MM.1S (cell line): ENCODE measurements at regions not wholly inside any gene's neighbourhood (a gene's known extent, or its start where the extent isn't known, plus 50 kb on each side); places are given as distances from the start of the nearest gene placed in this dataset.

ENCODE experiments used
- DNase-seq: peaks from one replicate; pipeline ENCODE4 v3.0.0-alpha.2; 2015
- H2AFZ ChIP-seq: fragments of 300-600 bp; sonication (generic); 2 replicates; pipeline ENCODE4 v1.6.0; 2016; ENCODE audit warnings: antibody characterized with exemption, low read length
- H3F3A ChIP-seq: fragments of 300-600 bp; sonication (generic); 2 replicates; pipeline ENCODE4 v1.6.1; 2016; ENCODE audit warnings: mild to moderate bottlenecking, antibody characterized with exemption, low read length, moderate library complexity, mixed read lengths; ENCODE audit not compliant: insufficient read depth
- H3K27ac ChIP-seq: fragments of 300-600 bp; sonication (generic); 2 replicates; pipeline ENCODE4 v1.5.1; 2016; ENCODE audit warnings: mild to moderate bottlenecking, low read length
- H3K27me3 ChIP-seq: fragments of 300-600 bp; sonication (generic); replicated peaks from 2 replicates; pipeline ENCODE4 v1.6.0; 2016; ENCODE audit warnings: low read length; ENCODE audit not compliant: insufficient read depth
- H3K36me3 ChIP-seq: fragments of 300-600 bp; sonication (generic); replicated peaks from 2 replicates; pipeline ENCODE4 v1.6.1; 2016; ENCODE audit warnings: mild to moderate bottlenecking, low read length, mixed read lengths; ENCODE audit not compliant: insufficient read depth
- H3K4me1 ChIP-seq: fragments of 300-600 bp; sonication (generic); 2 replicates; pipeline ENCODE4 v1.6.1; 2016; ENCODE audit warnings: low read length, mixed read lengths
- H3K4me2 ChIP-seq: fragments of 300-600 bp; sonication (generic); 2 replicates; pipeline ENCODE4 v1.6.0; 2016; ENCODE audit warnings: low read depth, low read length
- H3K4me3 ChIP-seq: fragments of 300-600 bp; sonication (generic); 2 replicates; pipeline ENCODE4 v1.5.1; 2016; ENCODE audit warnings: low read length, mixed read lengths
- H3K79me2 ChIP-seq: fragments of 300-600 bp; sonication (generic); 2 replicates; pipeline ENCODE4 v1.6.1; 2016; ENCODE audit warnings: mixed run types, low read length, mixed read lengths
- H3K9ac ChIP-seq: fragments of 300-600 bp; sonication (generic); 2 replicates; pipeline ENCODE4 v1.6.1; 2016; ENCODE audit warnings: low read length, mixed read lengths
- H3K9me2 ChIP-seq: fragments of 300-600 bp; sonication (generic); replicated peaks from 2 replicates; pipeline ENCODE4 v1.6.1; 2016; ENCODE audit warnings: mild to moderate bottlenecking, low read length, mixed read lengths; ENCODE audit not compliant: insufficient read depth
- H3K9me3 ChIP-seq: fragments of 300-600 bp; sonication (generic); replicated peaks from 2 replicates; pipeline ENCODE4 v1.6.1; 2016; ENCODE audit warnings: mild to moderate bottlenecking, low read length, mixed read lengths; ENCODE audit not compliant: insufficient read depth
- H4K20me1 ChIP-seq: fragments of 300-600 bp; sonication (generic); 2 replicates; pipeline ENCODE4 v1.6.1; 2016; ENCODE audit warnings: mild to moderate bottlenecking, low read length, moderate library complexity, mixed read lengths; ENCODE audit not compliant: insufficient read depth
- EZH2 ChIP-seq: fragments of 300-600 bp; sonication (generic); optimal IDR thresholded peaks from 2 replicates; pipeline ENCODE3; 2017; ENCODE audit warnings: low read depth, mild to moderate bottlenecking, antibody characterized with exemption, low read length, mixed read lengths
- EZH2phosphoT487 ChIP-seq: fragments of 300-600 bp; sonication (generic); IDR thresholded peaks from 2 replicates; pipeline ENCODE4 v1.6.1; 2018; ENCODE audit warnings: antibody characterized with exemption, low read length
- TF ChIP-seq, protein P1 (sequence below): fragments of 300-600 bp; sonication (generic); IDR thresholded peaks from 2 replicates; pipeline ENCODE4 v1.5.1; 2016; ENCODE audit warnings: antibody characterized with exemption, low read length, mixed read lengths

DNA sequence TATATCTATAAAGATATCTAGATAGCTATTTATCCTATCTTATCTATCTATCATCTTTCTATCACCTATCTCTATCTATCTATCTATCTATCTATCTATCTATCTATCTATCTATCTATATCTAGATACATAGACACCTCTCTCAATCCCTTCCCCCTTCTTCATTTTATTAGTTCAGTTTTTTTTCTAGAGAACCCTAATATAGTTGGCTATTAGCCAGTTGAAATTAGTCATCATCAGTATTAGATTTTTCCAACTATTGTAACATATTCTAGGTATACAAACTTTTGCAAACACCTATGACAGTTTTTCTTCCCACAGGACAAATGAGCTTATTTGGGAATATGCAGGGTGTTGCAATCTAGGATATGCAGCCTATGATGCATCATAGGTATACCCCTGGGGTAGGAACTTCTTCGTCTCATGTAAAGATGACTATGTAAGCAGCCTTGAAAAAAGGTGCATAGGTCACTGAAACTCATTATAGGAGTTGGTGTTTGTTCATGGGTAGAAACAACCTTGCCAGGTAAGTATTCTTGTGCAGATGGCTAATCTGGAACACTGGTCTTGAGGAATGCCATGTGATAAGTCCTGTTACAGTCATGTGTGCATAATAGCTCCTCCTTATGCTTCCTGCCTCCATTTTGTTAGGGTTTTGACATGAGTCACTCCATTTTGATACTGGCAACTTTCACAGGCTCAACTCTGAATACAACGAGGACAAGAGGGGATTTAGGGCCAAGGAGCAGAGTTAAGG, 160.7 kb upstream of the ZSWIM2 start:
- Histone ChIP-seq H3K27ac (no peak overlapping the region), H3K4me1 (no peaks in the 10 kb centered on the region), H3K9me3 (no peaks in the 10 kb centered on the region), H4K20me1 (no peaks in the 10 kb centered on the region), H3K9me2 (no peaks in the 10 kb centered on the region), H3K27me3 (no peaks in the 10 kb centered on the region), H3F3A (no peaks in the 10 kb centered on the region), H3K79me2 (no peaks in the 10 kb centered on the region), H3K4me3 (no peak overlapping the region), H3K36me3 (no peaks in the 10 kb centered on the region), H3K4me2 (no peak overlapping the region), H3K9ac (no peak overlapping the region), H2AFZ (no peak overlapping the region)
- TF ChIP-seq EZH2phosphoT487 (no peak), EZH2 (no peak)
- TF ChIP-seq, protein P1, sequence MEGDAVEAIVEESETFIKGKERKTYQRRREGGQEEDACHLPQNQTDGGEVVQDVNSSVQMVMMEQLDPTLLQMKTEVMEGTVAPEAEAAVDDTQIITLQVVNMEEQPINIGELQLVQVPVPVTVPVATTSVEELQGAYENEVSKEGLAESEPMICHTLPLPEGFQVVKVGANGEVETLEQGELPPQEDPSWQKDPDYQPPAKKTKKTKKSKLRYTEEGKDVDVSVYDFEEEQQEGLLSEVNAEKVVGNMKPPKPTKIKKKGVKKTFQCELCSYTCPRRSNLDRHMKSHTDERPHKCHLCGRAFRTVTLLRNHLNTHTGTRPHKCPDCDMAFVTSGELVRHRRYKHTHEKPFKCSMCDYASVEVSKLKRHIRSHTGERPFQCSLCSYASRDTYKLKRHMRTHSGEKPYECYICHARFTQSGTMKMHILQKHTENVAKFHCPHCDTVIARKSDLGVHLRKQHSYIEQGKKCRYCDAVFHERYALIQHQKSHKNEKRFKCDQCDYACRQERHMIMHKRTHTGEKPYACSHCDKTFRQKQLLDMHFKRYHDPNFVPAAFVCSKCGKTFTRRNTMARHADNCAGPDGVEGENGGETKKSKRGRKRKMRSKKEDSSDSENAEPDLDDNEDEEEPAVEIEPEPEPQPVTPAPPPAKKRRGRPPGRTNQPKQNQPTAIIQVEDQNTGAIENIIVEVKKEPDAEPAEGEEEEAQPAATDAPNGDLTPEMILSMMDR = no peak
- no peak for DNase-seq

GRCh38 chr2:187008111-187008510, 159.1 kb upstream of the ZSWIM2 start:
- no peak overlapping the region for H3K27ac ChIP-seq
- H3K36me3 ChIP-seq = no peaks in the 10 kb centered on the region
- H3K4me1 ChIP-seq = no peaks in the 10 kb centered on the region
- DNase-seq = peak; percentile 21
- H3K4me2 ChIP-seq = no peak overlapping the region
- no peaks in the 10 kb centered on the region for H3F3A ChIP-seq
- H4K20me1 ChIP-seq = no peaks in the 10 kb centered on the region
- no peaks in the 10 kb centered on the region for H3K27me3 ChIP-seq
- no peak overlapping the region for H3K9ac ChIP-seq
- no peaks in the 10 kb centered on the region for H3K9me3 ChIP-seq
- no peak overlapping the region for H3K4me3 ChIP-seq
- H3K9me2 ChIP-seq = no peaks in the 10 kb centered on the region
- TF ChIP-seq EZH2 (no peak), EZH2phosphoT487 (no peak)
- TF ChIP-seq, protein P1 = no peak
- no peak overlapping the region for H2AFZ ChIP-seq
- H3K79me2 ChIP-seq = no peaks in the 10 kb centered on the region

DNA sequence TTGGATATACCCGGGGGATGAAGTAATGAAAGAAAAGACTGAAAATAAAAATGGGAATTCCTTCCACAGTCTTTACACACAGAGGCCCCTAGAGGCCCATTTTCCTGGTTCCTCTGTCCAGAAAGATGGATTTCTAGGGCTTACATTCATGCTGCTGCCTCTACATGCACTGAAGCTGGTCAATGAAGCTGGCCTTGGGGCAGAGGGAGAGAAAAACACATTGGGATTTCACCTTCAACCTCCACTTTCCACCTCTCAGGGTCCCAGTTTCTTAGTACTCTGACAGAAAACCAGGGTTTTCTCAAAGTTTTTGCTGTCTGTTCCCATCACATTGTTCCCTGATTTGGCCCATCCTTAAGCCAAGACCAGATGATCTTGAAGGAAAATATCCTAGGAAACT, 154.6 kb upstream of the ZSWIM2 start:
- no peak overlapping the region for H3K27ac ChIP-seq
- H3K4me1 ChIP-seq = no peaks in the 10 kb centered on the region
- H4K20me1 ChIP-seq = no peaks in the 10 kb centered on the region
- no peaks in the 10 kb centered on the region for H3K9me2 ChIP-seq
- no peaks in the 10 kb centered on the region for H3F3A ChIP-seq
- no peak overlapping the region for H2AFZ ChIP-seq
- H3K79me2 ChIP-seq = no peaks in the 10 kb centered on the region
- no peak overlapping the region for H3K4me3 ChIP-seq
- H3K9ac ChIP-seq = no peak overlapping the region
- TF ChIP-seq EZH2 (no peak), EZH2phosphoT487 (no peak)
- TF ChIP-seq, protein P1 = no peak
- no peaks in the 10 kb centered on the region for H3K36me3 ChIP-seq
- DNase-seq = no peak
- H3K9me3 ChIP-seq = no peaks in the 10 kb centered on the region
- no peak overlapping the region for H3K4me2 ChIP-seq
- no peaks in the 10 kb centered on the region for H3K27me3 ChIP-seq
